A549 (cell line): ENCODE measurements at regions not wholly inside any gene's neighbourhood (a gene's known extent, or its start where the extent isn't known, plus 50 kb on each side); places are given as distances from the start of the nearest gene placed in this dataset.

ENCODE experiments used
- CHD4 ChIP-seq: fragments of 200-600 bp; sonication (generic); IDR thresholded peaks from 2 replicates; pipeline ENCODE4 v1.6.1; 2016; ENCODE audit warnings: antibody characterized with exemption, mild to moderate bottlenecking, borderline replicate concordance
- POLR2A ChIP-seq: IDR thresholded peaks from 2 replicates; pipeline ENCODE4 v1.6.1; 2012; ENCODE audit warnings: mild to moderate bottlenecking, low read length
- RFX5 ChIP-seq: fragments of 450-650 bp; IDR thresholded peaks from 2 replicates; pipeline ENCODE4 v1.7.1; 2014; ENCODE audit warnings: antibody characterized with exemption, mild to moderate bottlenecking, moderate library complexity
- TF ChIP-seq, protein P1 (sequence below): IDR thresholded peaks from 2 replicates; pipeline ENCODE4 v1.6.1; 2012; ENCODE audit warnings: low read depth, borderline replicate concordance

- TF ChIP-seq POLR2A (no peak), RFX5 (no peak), CHD4 (no peak)
- TF ChIP-seq, protein P1, sequence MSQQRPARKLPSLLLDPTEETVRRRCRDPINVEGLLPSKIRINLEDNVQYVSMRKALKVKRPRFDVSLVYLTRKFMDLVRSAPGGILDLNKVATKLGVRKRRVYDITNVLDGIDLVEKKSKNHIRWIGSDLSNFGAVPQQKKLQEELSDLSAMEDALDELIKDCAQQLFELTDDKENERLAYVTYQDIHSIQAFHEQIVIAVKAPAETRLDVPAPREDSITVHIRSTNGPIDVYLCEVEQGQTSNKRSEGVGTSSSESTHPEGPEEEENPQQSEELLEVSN = no peak
Observed at GRCh38 chr7:37558320-37559096, 109.8 kb upstream of the ELMO1 start.
